Uterus (tissue), 2 donors: ENCODE measurements at regions not wholly inside any gene's neighbourhood (a gene's known extent, or its start where the extent isn't known, plus 50 kb on each side); places are given as distances from the start of the nearest gene placed in this dataset.

ENCODE experiments used
- POLR2A ChIP-seq, 2 donors: fragments of 450-650 bp; IDR thresholded peaks; one replicate each; pipeline ENCODE4 v1.6.1; 2016; ENCODE audit warnings: antibody characterized with exemption in 2 of 2, mild to moderate bottlenecking in 1 of 2, moderate library complexity in 1 of 2
- TF ChIP-seq, protein P1 (sequence below), 4 experiments: fragments of 200-600 bp in 2 of 4; fragments of 450-650 bp in 2 of 4; sonication (generic) in 2 of 4; IDR thresholded peaks; one replicate each; pipeline ENCODE4 v1.5.1; 2016 to 2019; ENCODE audit warnings: antibody characterized with exemption in 4 of 4, mild to moderate bottlenecking in 2 of 4, moderate library complexity in 1 of 4

DNA sequence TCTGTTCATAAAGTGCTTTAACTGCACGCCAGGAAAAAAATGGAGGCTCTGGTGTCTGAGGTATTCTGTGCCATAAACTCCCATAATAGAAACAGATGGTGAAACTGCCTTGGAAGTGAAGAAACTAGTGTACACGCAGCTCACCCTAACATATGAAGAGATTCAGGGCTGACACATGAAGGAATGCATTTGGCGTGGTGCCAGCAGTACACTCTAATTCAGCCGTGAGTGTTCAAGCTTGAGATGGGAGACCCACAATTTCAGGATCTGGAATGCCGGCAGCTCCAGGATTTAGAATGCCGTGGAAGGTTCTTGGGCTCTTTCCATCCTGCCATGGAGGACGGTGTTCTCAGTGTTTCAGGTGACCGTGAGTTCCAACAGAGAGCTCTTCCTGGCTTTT lies 478.4 kb downstream of the TSHZ3 start:
- TF ChIP-seq, protein P1, sequence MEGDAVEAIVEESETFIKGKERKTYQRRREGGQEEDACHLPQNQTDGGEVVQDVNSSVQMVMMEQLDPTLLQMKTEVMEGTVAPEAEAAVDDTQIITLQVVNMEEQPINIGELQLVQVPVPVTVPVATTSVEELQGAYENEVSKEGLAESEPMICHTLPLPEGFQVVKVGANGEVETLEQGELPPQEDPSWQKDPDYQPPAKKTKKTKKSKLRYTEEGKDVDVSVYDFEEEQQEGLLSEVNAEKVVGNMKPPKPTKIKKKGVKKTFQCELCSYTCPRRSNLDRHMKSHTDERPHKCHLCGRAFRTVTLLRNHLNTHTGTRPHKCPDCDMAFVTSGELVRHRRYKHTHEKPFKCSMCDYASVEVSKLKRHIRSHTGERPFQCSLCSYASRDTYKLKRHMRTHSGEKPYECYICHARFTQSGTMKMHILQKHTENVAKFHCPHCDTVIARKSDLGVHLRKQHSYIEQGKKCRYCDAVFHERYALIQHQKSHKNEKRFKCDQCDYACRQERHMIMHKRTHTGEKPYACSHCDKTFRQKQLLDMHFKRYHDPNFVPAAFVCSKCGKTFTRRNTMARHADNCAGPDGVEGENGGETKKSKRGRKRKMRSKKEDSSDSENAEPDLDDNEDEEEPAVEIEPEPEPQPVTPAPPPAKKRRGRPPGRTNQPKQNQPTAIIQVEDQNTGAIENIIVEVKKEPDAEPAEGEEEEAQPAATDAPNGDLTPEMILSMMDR (IDR thresholded peaks at IDR 0.05): no peak
- TF ChIP-seq POLR2A (IDR thresholded peaks at IDR 0.05): no peak
